ENCODE measurements at regions not wholly inside any gene's neighbourhood (a gene's known extent, or its start where the extent isn't known, plus 50 kb on each side); places are given as distances from the start of the nearest gene placed in this dataset.
"Not testable (repeated sequence)": the region's sequence is repeated elsewhere in the genome, so short reads cannot be mapped to it uniquely, and the experiment has no call there.

DNA sequence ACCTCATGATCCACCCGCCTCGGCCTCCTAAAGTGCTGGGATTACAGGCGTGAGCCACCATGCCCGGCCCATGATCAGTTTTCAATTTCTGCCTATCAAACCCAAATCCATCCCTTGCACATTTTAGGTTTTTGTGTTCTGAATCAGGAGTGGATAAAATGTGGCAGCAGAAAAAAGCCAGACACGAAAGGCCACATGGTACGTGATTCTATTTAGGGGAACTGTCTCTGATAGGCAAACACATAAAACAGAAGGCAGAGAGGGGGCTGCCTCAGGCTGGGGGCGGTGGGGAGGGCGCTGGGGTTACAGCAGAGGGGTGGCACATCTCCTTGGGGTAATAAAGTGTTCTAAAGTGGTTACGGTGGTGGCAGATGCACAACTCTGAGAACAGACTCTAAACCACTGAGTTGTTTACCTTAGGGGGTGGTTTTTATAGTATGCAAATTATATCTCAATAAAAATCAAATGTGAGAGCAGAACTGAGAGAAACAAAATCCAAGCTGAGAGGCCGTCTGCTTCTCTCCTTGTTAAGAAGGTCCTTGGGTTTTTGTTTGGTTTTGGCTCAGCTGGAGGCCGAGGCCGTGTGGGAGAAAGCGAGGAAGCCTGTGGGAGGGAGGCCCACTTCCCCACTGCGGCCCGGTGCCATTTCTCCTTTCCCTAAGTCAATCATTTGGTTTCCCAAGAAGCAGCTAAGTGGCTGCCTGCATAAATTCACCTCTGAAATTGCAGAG is 78.0 kb downstream of the SOWAHC start:
- DNase-seq (ENCODE audit: low spot score) = no peak

GRCh38 chr2:109692831-109693230 is 78.7 kb downstream of the SOWAHC start:
- not testable (repeated sequence) for DNase-seq (ENCODE audit: low spot score)

DNA sequence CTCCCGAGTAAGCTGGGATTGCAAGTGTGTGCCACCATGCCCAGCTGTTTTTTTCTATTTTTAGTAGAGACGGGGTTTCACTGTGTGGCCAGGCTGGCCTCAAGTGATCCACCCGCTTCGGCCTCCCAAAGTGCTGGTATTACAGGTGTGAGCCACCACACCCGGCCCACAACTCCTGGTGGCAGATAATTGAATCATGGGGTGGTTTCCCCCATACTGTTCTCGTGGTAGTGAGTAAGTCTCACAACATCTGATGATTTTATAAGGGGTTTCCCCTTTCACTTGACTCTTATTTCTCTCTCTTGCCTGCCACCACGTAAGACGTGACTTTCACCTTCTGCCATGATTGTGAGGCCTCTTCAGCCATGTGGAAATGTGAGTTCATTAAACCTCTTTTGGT is 79.1 kb downstream of the SOWAHC start:
- not testable (repeated sequence) for DNase-seq (ENCODE audit: low spot score)

GRCh38 chr2:109694190-109694589 is 80.0 kb downstream of the SOWAHC start:
- DNase-seq (ENCODE audit: low spot score) = no peak

DNA sequence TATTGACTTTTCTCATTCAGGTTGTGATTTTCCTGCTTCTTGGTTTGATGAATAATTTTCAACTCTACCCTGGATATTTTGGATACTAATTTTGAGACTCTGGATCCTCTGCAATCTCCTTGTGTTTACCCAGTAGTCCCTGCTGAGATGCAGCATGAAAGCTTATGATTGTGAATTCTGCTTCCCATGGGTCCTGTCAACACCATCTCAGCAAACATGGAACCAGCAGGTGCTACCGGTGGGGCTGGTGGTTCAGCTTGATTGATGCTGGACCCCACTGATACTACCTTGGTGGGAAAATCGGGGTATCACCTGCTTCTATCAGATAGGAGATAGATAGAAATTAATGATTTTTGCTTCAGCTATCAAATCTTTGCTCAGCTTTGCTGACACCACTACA is 81.1 kb downstream of the SOWAHC start:
- DNase-seq (ENCODE audit: low spot score) = no peak

GRCh38 chr2:109699646-109700045 is 85.5 kb downstream of the SOWAHC start:
- DNase-seq (ENCODE audit: low spot score) = no peak

- DNase-seq (ENCODE audit: low spot score) = no peak
Observed at GRCh38 chr2:109700680-109701274, 86.6 kb downstream of the SOWAHC start.

GRCh38 chr2:109701362-109701761 is 87.2 kb downstream of the SOWAHC start:
- DNase-seq (ENCODE audit: low spot score) = no peak

GRCh38 chr2:109702250-109702985 is 88.3 kb downstream of the SOWAHC start:
- DNase-seq (ENCODE audit: low spot score) = no peak

DNA sequence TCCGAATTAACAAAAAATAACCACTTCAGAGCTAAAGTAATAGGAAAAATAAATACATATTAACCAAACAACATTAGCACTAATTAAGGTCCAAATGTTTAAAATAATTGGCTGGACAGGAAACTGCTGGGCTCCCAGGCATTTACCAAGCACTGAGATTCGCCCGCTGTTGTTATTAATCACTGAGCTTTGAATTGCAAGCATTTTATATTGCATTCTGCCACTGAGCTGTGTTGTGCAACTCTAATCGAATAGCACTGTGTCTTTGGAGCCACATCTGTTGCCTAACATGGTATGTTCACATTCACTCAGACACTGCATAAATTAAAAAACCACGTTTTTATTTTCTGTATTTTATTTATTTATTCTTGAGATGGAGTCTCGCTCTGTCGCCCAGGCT is 88.9 kb downstream of the SOWAHC start:
- DNase-seq (ENCODE audit: low spot score) = no peak

GRCh38 chr2:109703798-109704197 is 89.6 kb downstream of the SOWAHC start:
- DNase-seq (ENCODE audit: low spot score) = no peak

DNA sequence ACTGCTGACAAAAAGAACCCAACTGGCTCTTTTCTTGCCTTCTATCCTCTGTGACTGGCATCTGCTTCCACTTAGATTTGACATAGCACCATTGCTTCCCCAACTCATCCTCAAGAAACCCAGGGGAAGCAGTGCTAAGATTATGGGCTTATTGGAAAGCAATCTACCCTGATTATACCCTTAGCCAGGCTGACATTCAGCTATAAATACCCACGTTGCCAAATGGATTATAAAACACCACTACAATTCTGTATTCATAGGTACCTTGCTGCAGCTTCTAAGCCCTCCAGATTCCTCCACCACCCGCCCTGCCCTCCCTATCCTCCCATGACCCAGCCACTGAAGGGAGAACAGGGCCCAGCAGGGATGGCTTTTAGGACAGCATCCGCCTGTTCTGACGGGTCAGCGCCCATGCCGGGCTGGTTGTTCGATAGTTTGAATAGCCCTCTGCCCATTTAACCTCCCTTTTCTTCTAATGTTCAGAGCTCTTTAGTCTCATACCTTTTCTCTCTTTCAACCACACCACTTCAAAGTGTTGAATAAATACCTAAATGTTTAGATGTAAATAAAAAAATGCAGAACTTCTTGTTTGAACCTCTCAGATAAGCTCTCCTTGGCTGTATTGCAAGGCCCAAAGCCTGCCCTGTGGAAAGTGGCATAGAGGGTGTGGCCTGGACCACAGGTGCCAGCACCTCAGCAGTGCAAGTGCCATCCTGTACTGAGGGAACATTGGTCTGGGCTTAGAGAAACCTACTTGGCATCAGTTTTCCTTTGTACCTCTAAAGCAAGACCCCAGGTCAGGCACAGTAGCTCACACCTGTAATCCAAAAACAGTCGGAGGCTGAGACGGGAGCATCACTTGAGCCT is 86.6 kb upstream of the RGPD5 start:
- no peak for DNase-seq (ENCODE audit: low spot score)

- DNase-seq (ENCODE audit: low spot score) = no peak
Observed at GRCh38 chr2:109710505-109711229, 83.4 kb upstream of the RGPD5 start.

DNA sequence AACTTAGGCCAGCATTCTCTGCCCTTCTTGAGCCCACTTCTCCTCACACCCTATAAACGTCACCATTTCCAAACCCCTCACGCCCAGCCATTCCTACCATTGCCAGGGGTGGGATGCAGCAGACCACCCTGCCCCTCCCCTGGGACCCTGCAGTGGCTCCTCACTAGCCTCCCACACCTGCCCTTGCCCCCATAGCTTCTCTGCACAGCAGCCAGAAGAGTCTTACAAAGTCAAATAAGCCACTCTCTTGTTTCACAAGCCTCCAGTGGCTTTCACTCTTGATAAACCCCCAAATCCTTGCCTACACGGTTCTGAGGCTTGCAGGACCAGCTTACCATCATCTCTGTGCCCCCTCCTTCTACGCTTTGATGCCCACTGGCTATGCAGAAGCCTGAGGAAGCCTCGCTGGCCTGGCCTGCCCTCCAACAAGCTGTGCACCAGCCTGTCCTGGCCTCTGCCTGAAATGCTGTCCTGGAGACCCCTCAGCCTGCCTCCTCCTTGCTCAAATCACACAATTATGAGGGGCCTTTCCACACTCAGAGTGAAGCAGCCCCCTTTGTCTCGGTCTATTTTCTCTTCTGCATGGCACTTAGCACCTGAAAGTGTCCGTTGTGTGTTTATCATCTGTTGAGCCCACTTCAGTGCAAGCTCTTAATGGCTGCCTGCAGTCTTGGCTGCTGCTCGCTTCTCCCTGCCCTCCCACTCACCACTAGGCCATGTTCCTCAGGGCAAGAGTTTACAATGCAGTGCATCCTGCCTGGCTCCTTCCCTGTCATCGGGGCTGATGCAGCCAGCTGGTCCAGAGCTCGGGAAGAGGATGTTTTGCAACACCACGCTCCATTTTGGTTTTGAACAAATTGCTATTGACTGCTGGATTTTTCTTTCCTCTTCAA is 82.6 kb upstream of the RGPD5 start:
- no peak for DNase-seq (ENCODE audit: low spot score)

DNA sequence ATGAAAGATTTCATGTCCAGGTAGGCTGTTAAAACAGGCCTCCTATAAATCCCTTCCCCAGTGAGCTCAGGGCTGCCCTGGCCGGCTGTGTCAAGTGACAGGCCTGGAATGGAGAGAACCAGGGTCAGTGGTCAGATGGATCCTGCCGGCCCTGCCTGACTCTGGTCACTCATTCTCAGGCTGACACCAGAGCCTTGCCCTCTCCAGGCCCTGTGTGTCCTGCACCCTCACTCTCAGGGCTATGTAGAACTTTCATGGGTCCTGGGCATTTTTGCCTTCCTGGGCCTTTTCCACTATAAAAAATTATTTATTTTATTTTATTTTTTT is 82.0 kb upstream of the RGPD5 start:
- DNase-seq (ENCODE audit: low spot score) = no peak

- no peak for DNase-seq (ENCODE audit: low spot score)
Observed at GRCh38 chr2:109712746-109713145, 81.4 kb upstream of the RGPD5 start.

DNA sequence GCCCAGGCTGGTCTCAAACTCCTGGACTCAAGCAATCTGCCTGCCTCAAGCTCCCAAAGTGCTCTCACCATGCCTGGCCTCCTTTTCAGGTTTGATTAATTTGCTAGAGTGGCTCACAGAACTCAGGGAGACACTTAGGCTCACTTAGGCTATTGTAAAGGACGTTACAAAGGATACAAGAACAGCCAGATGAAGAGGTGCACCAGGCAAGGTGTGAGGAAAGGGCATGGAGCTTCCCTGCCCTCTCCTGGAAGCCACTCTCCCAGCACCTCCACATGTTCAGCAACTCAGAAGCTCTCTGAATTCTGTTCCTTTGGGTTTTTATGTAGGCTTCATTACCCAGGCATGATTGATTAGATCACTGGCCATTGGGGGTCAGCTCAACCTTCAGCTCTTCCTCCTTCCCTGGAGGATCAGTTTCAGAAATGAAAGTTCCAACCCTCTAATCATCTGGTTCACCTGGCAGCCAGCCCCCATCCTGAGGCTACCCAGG is 78.7 kb upstream of the RGPD5 start:
- DNase-seq (ENCODE audit: low spot score) = no peak

DNA sequence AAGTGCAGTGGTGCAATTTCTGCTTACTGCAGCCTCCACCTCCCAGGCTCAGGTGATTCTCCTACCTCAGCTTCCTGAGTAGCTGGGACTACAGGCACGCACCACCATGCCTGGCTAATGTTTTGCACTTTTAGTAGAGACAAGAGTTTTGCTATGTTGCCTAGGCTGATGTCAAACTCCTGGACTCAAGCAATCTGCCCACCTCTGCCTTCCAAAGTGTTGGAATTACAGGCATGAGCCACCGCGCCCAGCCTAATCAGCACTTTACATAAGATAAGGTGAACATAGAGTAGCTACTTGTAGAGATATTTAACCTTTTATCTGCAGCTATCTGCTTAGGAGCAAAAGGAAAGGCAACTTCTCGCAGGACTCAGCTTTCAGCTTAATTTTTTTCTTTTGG is 77.5 kb upstream of the RGPD5 start:
- DNase-seq (ENCODE audit: low spot score) = not testable (repeated sequence)

- DNase-seq (ENCODE audit: low spot score) = no peak
Observed at GRCh38 chr2:109718139-109718538, 76.0 kb upstream of the RGPD5 start.

- DNase-seq (ENCODE audit: low spot score) = no peak
Observed at GRCh38 chr2:109719871-109720270, 74.2 kb upstream of the RGPD5 start.
